ENCODE measurements at regions not wholly inside any gene's neighbourhood (a gene's known extent, or its start where the extent isn't known, plus 50 kb on each side); places are given as distances from the start of the nearest gene placed in this dataset.
"Not testable (repeated sequence)": the region's sequence is repeated elsewhere in the genome, so short reads cannot be mapped to it uniquely, and the experiment has no call there.

- TF ChIP-seq RFX5 (IDR thresholded peaks at IDR 0.05; ENCODE audit: borderline replicate concordance, low read depth, low read length); CTCF (IDR thresholded peaks at IDR 0.05; ENCODE audit: control extremely low read depth in 1 of 3, insufficient read depth in 1 of 3, low read depth in 1 of 3, low read length in 3 of 3); RBBP5 (IDR thresholded peaks at IDR 0.05; ENCODE audit: borderline replicate concordance, low read depth, low read length); CHD2 (IDR thresholded peaks at IDR 0.05; ENCODE audit: low read length): not testable (repeated sequence)
Observed at GRCh38 chr5:51250957-51251356, 132.3 kb upstream of the ISL1 start.

Measured in H1 (cell line).